ENCODE measurements at regions not wholly inside any gene's neighbourhood (a gene's known extent, or its start where the extent isn't known, plus 50 kb on each side); places are given as distances from the start of the nearest gene placed in this dataset.

GRCh38 chr12:111014547-111014946 lies 94.2 kb upstream of the MYL2 start:
- TF ChIP-seq POLR2A (IDR thresholded peaks at IDR 0.05) (no peak), CTCF (IDR thresholded peaks at IDR 0.05) (no peak), POLR2AphosphoS5 (IDR thresholded peaks at IDR 0.05) (no peak)

Measured in sigmoid colon (tissue), 4 donors.